Left renal cortex interstitium (tissue), 4 donors: ENCODE measurements at regions not wholly inside any gene's neighbourhood (a gene's known extent, or its start where the extent isn't known, plus 50 kb on each side); places are given as distances from the start of the nearest gene placed in this dataset.

ENCODE experiments used
- DNase-seq, 4 donors: peaks; one replicate each; pipeline ENCODE4 v3.0.0-alpha.2; 2013; ENCODE audit warnings: low read depth in 4 of 4, low spot score in 2 of 4, missing footprints in 1 of 4

- DNase-seq, result no peak
These were observed 55.5 kb downstream of the MID1IP1 start for GRCh38 chrX:38856670-38857265.

- peak in 1 of 4 donors; percentile 2 for DNase-seq
These were observed 56.7 kb downstream of the MID1IP1 start for GRCh38 chrX:38857736-38858523.

GRCh38 chrX:38859602-38860001 is 58.3 kb downstream of the MID1IP1 start:
- no peak for DNase-seq

GRCh38 chrX:38860106-38861013 is 59.1 kb downstream of the MID1IP1 start:
- DNase-seq, result no peak

GRCh38 chrX:38861489-38861888 is 60.2 kb downstream of the MID1IP1 start:
- no peak for DNase-seq

- DNase-seq, result no peak
These were observed 60.8 kb downstream of the MID1IP1 start for GRCh38 chrX:38862100-38862499.

GRCh38 chrX:38864165-38864564 is 62.9 kb downstream of the MID1IP1 start:
- no peak for DNase-seq

GRCh38 chrX:38868321-38868720 is 67.1 kb downstream of the MID1IP1 start:
- no peak for DNase-seq

- DNase-seq, result no peak
These were observed 67.7 kb downstream of the MID1IP1 start for GRCh38 chrX:38868941-38869401.

- DNase-seq, result no peak
These were observed 69.2 kb downstream of the MID1IP1 start for GRCh38 chrX:38870361-38870895.

- DNase-seq, result no peak
These were observed 70.1 kb downstream of the MID1IP1 start for GRCh38 chrX:38871129-38872029.

GRCh38 chrX:38877366-38877765 is 76.1 kb downstream of the MID1IP1 start:
- DNase-seq, result no peak

GRCh38 chrX:38878641-38879340 is 77.5 kb downstream of the MID1IP1 start:
- no peak for DNase-seq

GRCh38 chrX:38879631-38880220 is 78.5 kb downstream of the MID1IP1 start:
- no peak for DNase-seq

- DNase-seq, result no peak
These were observed 79.1 kb downstream of the MID1IP1 start for GRCh38 chrX:38880296-38880854.

GRCh38 chrX:38881066-38881465 is 79.8 kb downstream of the MID1IP1 start:
- DNase-seq, result no peak

GRCh38 chrX:38881727-38882126 is 80.5 kb downstream of the MID1IP1 start:
- no peak for DNase-seq

GRCh38 chrX:38882894-38883626 is 81.8 kb downstream of the MID1IP1 start:
- no peak for DNase-seq
